Parathyroid adenoma (tissue), 2 donors: ENCODE measurements at regions not wholly inside any gene's neighbourhood (a gene's known extent, or its start where the extent isn't known, plus 50 kb on each side); places are given as distances from the start of the nearest gene placed in this dataset.

Experiments used
- H2AFZ ChIP-seq: fragments of 300-600 bp; sonication (generic); one replicate; pipeline ENCODE4 v1.7.0; 2017; ENCODE audit warnings: antibody characterized with exemption, mild to moderate bottlenecking
- H3K27ac ChIP-seq: fragments of 300-600 bp; sonication (generic); one replicate; pipeline ENCODE4 v1.7.0; 2017
- H3K27me3 ChIP-seq: fragments of 300-600 bp; sonication (generic); one replicate; pipeline ENCODE4 v1.7.0; 2017; ENCODE audit warnings: low read length; ENCODE audit not compliant: control insufficient read depth, insufficient read depth
- H3K36me3 ChIP-seq: fragments of 300-600 bp; sonication (generic); one replicate; pipeline ENCODE4 v1.7.0; 2017; ENCODE audit warnings: low read length; ENCODE audit not compliant: control insufficient read depth, insufficient read depth
- H3K4me1 ChIP-seq: fragments of 300-600 bp; sonication (generic); one replicate; pipeline ENCODE4 v1.7.0; 2017; ENCODE audit warnings: control low read depth
- H3K4me2 ChIP-seq: fragments of 300-600 bp; sonication (generic); one replicate; pipeline ENCODE4 v1.7.0; 2017; ENCODE audit warnings: low read length
- H3K4me3 ChIP-seq: fragments of 300-600 bp; sonication (generic); one replicate; pipeline ENCODE4 v1.7.0; 2017; ENCODE audit warnings: low read depth, low read length
- H3K79me2 ChIP-seq: fragments of 300-600 bp; sonication (generic); one replicate; pipeline ENCODE4 v1.7.0; 2017; ENCODE audit warnings: control low read depth
- H3K9ac ChIP-seq: fragments of 300-600 bp; sonication (generic); one replicate; pipeline ENCODE4 v1.7.0; 2017; ENCODE audit warnings: mild to moderate bottlenecking
- H3K9me3 ChIP-seq: fragments of 300-600 bp; sonication (generic); one replicate; pipeline ENCODE4 v1.7.0; 2017; ENCODE audit warnings: low read length; ENCODE audit not compliant: control insufficient read depth
- CTCF ChIP-seq: fragments of 300-600 bp; sonication (generic); IDR thresholded peaks from one replicate; pipeline ENCODE4 v1.7.0; 2017; ENCODE audit warnings: antibody characterized with exemption, mild to moderate bottlenecking
- donor health status: primary hyperparathyroidism.

GRCh38 chr12:90404071-90404470, 550.9 kb downstream of the CCER1 start:
- Histone ChIP-seq H3K36me3 (no peaks in the 10 kb centered on the region), H2AFZ (no peak overlapping the region), H3K79me2 (no peaks in the 10 kb centered on the region), H3K4me3 (no peak overlapping the region), H3K27me3 (no peaks in the 10 kb centered on the region), H3K4me2 (no peak overlapping the region), H3K27ac (no peak overlapping the region), H3K4me1 (no peaks in the 10 kb centered on the region), H3K9ac (no peak overlapping the region), H3K9me3 (no peaks in the 10 kb centered on the region)
- no peak for TF ChIP-seq CTCF

- Histone ChIP-seq H3K9me3 (no peaks in the 10 kb centered on the region), H3K9ac (no peak overlapping the region), H3K27ac (no peak overlapping the region), H2AFZ (no peak overlapping the region), H3K79me2 (no peaks in the 10 kb centered on the region), H3K36me3 (no peaks in the 10 kb centered on the region), H3K4me2 (no peak overlapping the region), H3K4me3 (no peak overlapping the region), H3K4me1 (no peaks in the 10 kb centered on the region), H3K27me3 (no peaks in the 10 kb centered on the region)
- no peak for TF ChIP-seq CTCF
Observed at GRCh38 chr12:90401185-90401584, 553.8 kb downstream of the CCER1 start.

- Histone ChIP-seq H3K27me3 (no peaks in the 10 kb centered on the region), H2AFZ (no peak overlapping the region), H3K36me3 (no peaks in the 10 kb centered on the region), H3K79me2 (no peaks in the 10 kb centered on the region), H3K4me1 (no peaks in the 10 kb centered on the region), H3K9ac (no peak overlapping the region), H3K27ac (no peak overlapping the region), H3K4me3 (no peak overlapping the region), H3K9me3 (no peaks in the 10 kb centered on the region), H3K4me2 (no peak overlapping the region)
- TF ChIP-seq CTCF: no peak
Observed at GRCh38 chr12:90399357-90399756, 555.6 kb downstream of the CCER1 start.

- no peaks in the 10 kb centered on the region for H3K27me3 ChIP-seq
- H3K4me1 ChIP-seq: no peaks in the 10 kb centered on the region
- H3K9ac ChIP-seq: no peak overlapping the region
- TF ChIP-seq CTCF: no peak
- no peak overlapping the region for H2AFZ ChIP-seq
- H3K27ac ChIP-seq: no peak overlapping the region
- no peak overlapping the region for H3K4me3 ChIP-seq
- H3K9me3 ChIP-seq: no peaks in the 10 kb centered on the region
- no peaks in the 10 kb centered on the region for H3K79me2 ChIP-seq
- no peak overlapping the region for H3K4me2 ChIP-seq
- no peaks in the 10 kb centered on the region for H3K36me3 ChIP-seq
Observed at GRCh38 chr12:90398285-90398836, 556.6 kb downstream of the CCER1 start.

GRCh38 chr12:90396556-90396955, 558.4 kb downstream of the CCER1 start:
- Histone ChIP-seq H3K9me3 (no peaks in the 10 kb centered on the region), H3K36me3 (no peaks in the 10 kb centered on the region), H3K4me3 (no peak overlapping the region), H3K27me3 (no peaks in the 10 kb centered on the region), H3K27ac (no peak overlapping the region), H2AFZ (no peak overlapping the region), H3K4me1 (no peaks in the 10 kb centered on the region), H3K79me2 (no peaks in the 10 kb centered on the region), H3K9ac (no peak overlapping the region), H3K4me2 (no peak overlapping the region)
- TF ChIP-seq CTCF: no peak
